Mesendoderm (in vitro differentiated cells): ENCODE measurements at regions not wholly inside any gene's neighbourhood (a gene's known extent, or its start where the extent isn't known, plus 50 kb on each side); places are given as distances from the start of the nearest gene placed in this dataset.

Experiments used
- DNase-seq: peaks from one replicate; pipeline ENCODE4 v3.0.0; 2013
- H2AK5ac ChIP-seq: 2 replicates; pipeline ENCODE4 v1.6.1; 2013; ENCODE audit warnings: low read length, inconsistent platforms
- H2BK120ac ChIP-seq: 2 replicates; pipeline ENCODE4 v1.6.1; 2013; ENCODE audit warnings: low read depth, mild to moderate bottlenecking, low read length, moderate library complexity, mixed read lengths
- H2BK15ac ChIP-seq: replicated peaks from 2 replicates; pipeline ENCODE4 v1.6.1; 2013; ENCODE audit warnings: low read depth, mild to moderate bottlenecking, moderate library complexity
- H2BK5ac ChIP-seq: 2 replicates; pipeline ENCODE4 v1.6.1; 2013; ENCODE audit warnings: low read length, inconsistent platforms
- H3K18ac ChIP-seq: 2 replicates; pipeline ENCODE4 v1.6.1; 2013; ENCODE audit warnings: mild to moderate bottlenecking, low read length, mixed read lengths
- H3K23ac ChIP-seq: one replicate; pipeline ENCODE4 v1.6.1; 2013; ENCODE audit warnings: low read length
- H3K27ac ChIP-seq: 2 replicates; pipeline ENCODE4 v1.5.1; 2013; ENCODE audit warnings: low read depth, mild to moderate bottlenecking, inconsistent platforms, low read length, moderate library complexity
- H3K27me3 ChIP-seq: 2 replicates; pipeline ENCODE4 v1.6.1; 2013; ENCODE audit warnings: low read length, control low read depth, mild to moderate bottlenecking, inconsistent platforms; ENCODE audit not compliant: insufficient read depth, poor library complexity
- H3K36me3 ChIP-seq: 2 replicates; pipeline ENCODE4 v1.6.1; 2013; ENCODE audit warnings: low read length, inconsistent platforms; ENCODE audit not compliant: control insufficient read depth, insufficient read depth
- H3K4ac ChIP-seq: one replicate; pipeline ENCODE4 v1.6.1; 2013; ENCODE audit warnings: low read depth, mild to moderate bottlenecking, low read length, moderate library complexity
- H3K4me1 ChIP-seq: 2 replicates; pipeline ENCODE4 v1.6.1; 2013; ENCODE audit warnings: low read depth, low read length, inconsistent platforms; ENCODE audit not compliant: control insufficient read depth
- H3K4me2 ChIP-seq: 2 replicates; pipeline ENCODE4 v1.6.1; 2013; ENCODE audit warnings: low read length
- H3K4me3 ChIP-seq: 2 replicates; pipeline ENCODE4 v1.5.1; 2013; ENCODE audit warnings: mild to moderate bottlenecking, low read length
- H3K56ac ChIP-seq: one replicate; pipeline ENCODE4 v1.6.1; 2013; ENCODE audit warnings: low read length
- H3K79me1 ChIP-seq: 2 replicates; pipeline ENCODE4 v1.6.1; 2013; ENCODE audit warnings: low read length, inconsistent platforms
- H3K79me2 ChIP-seq: 2 replicates; pipeline ENCODE4 v1.6.1; 2013; ENCODE audit warnings: mild to moderate bottlenecking, low read length; ENCODE audit not compliant: control insufficient read depth, insufficient read depth
- H3K9ac ChIP-seq: 2 replicates; pipeline ENCODE4 v1.6.1; 2013; ENCODE audit warnings: low read length, inconsistent platforms
- H4K5ac ChIP-seq: one replicate; pipeline ENCODE4 v1.6.1; 2013; ENCODE audit warnings: low read length
- H4K8ac ChIP-seq: one replicate; pipeline ENCODE4 v1.6.1; 2013; ENCODE audit warnings: low read depth, mild to moderate bottlenecking, control low read depth, low read length, moderate library complexity
- whole genome bisulfite sequencing: extraction: QIAGEN DNeasy Blood & Tissue Kit; methylation state at CpG from one replicate; pipeline ENCODE4 v1.1.7; 2013; ENCODE audit warnings: low lambda C conversion rate, missing lambda C conversion rate; ENCODE audit not compliant: insufficient coverage; ENCODE audit errors: extremely low coverage; 5-methylcytosine and 5-hydroxymethylcytosine counted together

DNA sequence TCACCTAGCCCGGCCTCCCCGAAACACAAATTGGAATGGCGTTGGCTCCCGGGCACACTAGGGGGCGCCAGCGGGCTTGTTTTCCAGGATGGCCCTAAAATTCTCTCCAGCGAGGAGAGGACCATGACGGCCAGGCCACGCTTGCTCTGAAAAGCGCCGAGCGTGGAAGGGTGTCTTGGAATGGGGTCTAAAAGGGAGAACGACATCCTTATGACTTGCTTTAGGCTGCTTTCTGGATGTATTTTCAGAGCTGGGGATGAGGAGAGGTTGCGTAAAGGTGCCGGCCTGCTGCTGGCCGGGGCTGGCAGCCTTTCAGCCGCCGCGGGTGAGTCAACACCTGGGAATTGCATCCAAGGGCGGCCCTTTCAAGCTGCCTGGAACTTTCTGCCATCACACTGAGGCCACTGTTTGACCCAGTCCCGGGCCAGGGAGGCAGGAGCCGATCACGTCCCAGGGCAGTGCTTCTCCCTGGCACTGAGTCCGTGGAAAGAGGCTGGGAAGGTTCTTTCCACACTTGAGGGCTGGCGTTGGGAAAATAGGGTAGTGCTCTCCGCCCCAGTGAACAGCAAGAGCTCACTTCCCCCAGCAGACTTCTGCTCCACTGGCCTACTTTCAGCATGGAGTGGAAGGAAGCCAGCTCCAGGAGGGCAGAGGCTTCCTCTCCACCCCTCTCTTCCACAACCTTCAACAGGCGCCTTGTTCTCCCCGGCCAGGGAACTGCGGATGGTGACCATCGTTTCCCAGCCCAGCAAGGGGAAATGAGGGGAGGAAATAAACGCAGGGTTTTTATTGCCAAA is 216.2 kb downstream of the TTC8 start:
- H3K9ac ChIP-seq, result peak overlapping the region; percentile 59
- H3K56ac ChIP-seq, result peak overlapping the region; percentile 90
- no peaks in the 10 kb centered on the region for H3K79me2 ChIP-seq
- no peaks in the 10 kb centered on the region for H3K36me3 ChIP-seq
- no peak overlapping the region for H4K5ac ChIP-seq
- no peak overlapping the region for H3K27ac ChIP-seq
- H3K23ac ChIP-seq, result peak overlapping the region; percentile 35
- no peak overlapping the region for H4K8ac ChIP-seq
- H3K4me3 ChIP-seq, result peak overlapping the region; percentile 14
- H2BK120ac ChIP-seq, result no peak overlapping the region
- peaks cover 5% of the 10 kb centered on the region for H3K4me1 ChIP-seq
- H3K4me2 ChIP-seq, result peak overlapping the region; percentile 74
- H2AK5ac ChIP-seq, result no peak overlapping the region
- H2BK5ac ChIP-seq, result peak overlapping the region; percentile 64
- no peak overlapping the region for H2BK15ac ChIP-seq
- no peaks in the 10 kb centered on the region for H3K27me3 ChIP-seq
- H3K18ac ChIP-seq, result peak overlapping the region; percentile 51
- H3K79me1 ChIP-seq, result no peaks in the 10 kb centered on the region
- peak; percentile 91 for DNase-seq
- peak overlapping the region; percentile 1 for H3K4ac ChIP-seq
- no CpG with 5 or more reads among the region's 31 CpGs for WGBS

- Histone ChIP-seq H3K18ac (no peak overlapping the region), H3K56ac (peak overlapping the region; percentile 90), H3K79me1 (no peaks in the 10 kb centered on the region), H2BK15ac (no peak overlapping the region), H4K5ac (no peak overlapping the region), H3K36me3 (no peaks in the 10 kb centered on the region), H3K4ac (no peak overlapping the region), H3K27me3 (no peaks in the 10 kb centered on the region), H3K4me3 (no peak overlapping the region), H3K4me2 (no peak overlapping the region), H2BK5ac (no peak overlapping the region), H3K9ac (peak overlapping the region; percentile 59), H3K23ac (no peak overlapping the region), H3K27ac (no peak overlapping the region), H2BK120ac (no peak overlapping the region), H3K79me2 (no peaks in the 10 kb centered on the region), H3K4me1 (peaks cover 5% of the 10 kb centered on the region), H4K8ac (no peak overlapping the region), H2AK5ac (no peak overlapping the region)
- peak; percentile 23 for DNase-seq
- WGBS, result no CpG with 5 or more reads among the region's 8 CpGs
Measured at GRCh38 chr14:89041257-89041582, 216.8 kb downstream of the TTC8 start.

GRCh38 chr14:89042021-89042420 is 217.6 kb downstream of the TTC8 start:
- Histone ChIP-seq H3K9ac (no peak overlapping the region), H3K4ac (no peak overlapping the region), H3K27ac (no peak overlapping the region), H3K56ac (no peak overlapping the region), H3K36me3 (no peaks in the 10 kb centered on the region), H3K23ac (no peak overlapping the region), H3K79me2 (no peaks in the 10 kb centered on the region), H3K4me2 (no peak overlapping the region), H3K4me1 (peaks cover 5% of the 10 kb centered on the region), H3K27me3 (no peaks in the 10 kb centered on the region), H2BK5ac (no peak overlapping the region), H3K79me1 (no peaks in the 10 kb centered on the region), H2BK120ac (no peak overlapping the region), H3K18ac (peak overlapping the region; percentile 51), H4K5ac (no peak overlapping the region), H2BK15ac (no peak overlapping the region), H3K4me3 (no peak overlapping the region), H4K8ac (no peak overlapping the region), H2AK5ac (no peak overlapping the region)
- no peak for DNase-seq
- WGBS, result no CpG with 5 or more reads among the region's 1 CpG

GRCh38 chr14:89053303-89053702 is 228.9 kb downstream of the TTC8 start:
- Histone ChIP-seq H3K36me3 (no peaks in the 10 kb centered on the region), H3K27ac (no peak overlapping the region), H3K18ac (no peak overlapping the region), H3K4me2 (no peak overlapping the region), H3K79me2 (no peaks in the 10 kb centered on the region), H3K56ac (no peak overlapping the region), H3K4ac (no peak overlapping the region), H4K5ac (no peak overlapping the region), H3K4me1 (no peaks in the 10 kb centered on the region), H3K9ac (no peak overlapping the region), H2BK120ac (no peak overlapping the region), H3K79me1 (no peaks in the 10 kb centered on the region), H3K27me3 (no peaks in the 10 kb centered on the region), H2BK5ac (no peak overlapping the region), H2BK15ac (no peak overlapping the region), H3K4me3 (no peak overlapping the region), H4K8ac (no peak overlapping the region), H2AK5ac (no peak overlapping the region), H3K23ac (no peak overlapping the region)
- no peak for DNase-seq
- no CpG with 5 or more reads among the region's 5 CpGs for WGBS

GRCh38 chr14:89056394-89056793 is 231.9 kb downstream of the TTC8 start:
- Histone ChIP-seq H3K4me3 (no peak overlapping the region), H4K8ac (no peak overlapping the region), H4K5ac (no peak overlapping the region), H3K9ac (no peak overlapping the region), H3K18ac (no peak overlapping the region), H3K27me3 (no peaks in the 10 kb centered on the region), H2BK5ac (no peak overlapping the region), H3K79me1 (no peaks in the 10 kb centered on the region), H2BK120ac (no peak overlapping the region), H3K79me2 (no peaks in the 10 kb centered on the region), H2BK15ac (no peak overlapping the region), H3K4me1 (no peaks in the 10 kb centered on the region), H3K4me2 (no peak overlapping the region), H3K56ac (no peak overlapping the region), H3K23ac (no peak overlapping the region), H3K4ac (no peak overlapping the region), H2AK5ac (no peak overlapping the region), H3K27ac (no peak overlapping the region), H3K36me3 (no peaks in the 10 kb centered on the region)
- no CpG with 5 or more reads among the region's 4 CpGs for WGBS
- no peak for DNase-seq

GRCh38 chr14:89058697-89059096 is 234.2 kb downstream of the TTC8 start:
- H2BK15ac ChIP-seq, result no peak overlapping the region
- no CpG with 5 or more reads among the region's 3 CpGs for WGBS
- H3K79me2 ChIP-seq, result no peaks in the 10 kb centered on the region
- H3K56ac ChIP-seq, result no peak overlapping the region
- no peak overlapping the region for H3K4me2 ChIP-seq
- no peak overlapping the region for H2BK5ac ChIP-seq
- no peak overlapping the region for H2BK120ac ChIP-seq
- no peaks in the 10 kb centered on the region for H3K79me1 ChIP-seq
- no peaks in the 10 kb centered on the region for H3K4me1 ChIP-seq
- H3K27me3 ChIP-seq, result no peaks in the 10 kb centered on the region
- H3K27ac ChIP-seq, result no peak overlapping the region
- no peak overlapping the region for H4K5ac ChIP-seq
- H3K9ac ChIP-seq, result no peak overlapping the region
- no peaks in the 10 kb centered on the region for H3K36me3 ChIP-seq
- H3K4me3 ChIP-seq, result no peak overlapping the region
- H2AK5ac ChIP-seq, result no peak overlapping the region
- H3K4ac ChIP-seq, result no peak overlapping the region
- no peak overlapping the region for H4K8ac ChIP-seq
- H3K18ac ChIP-seq, result no peak overlapping the region
- no peak for DNase-seq
- no peak overlapping the region for H3K23ac ChIP-seq
